NCI-H2029 treated with DMSO at 0.1 percent for 48 hours (cell line): ENCODE measurements at regions not wholly inside any gene's neighbourhood (a gene's known extent, or its start where the extent isn't known, plus 50 kb on each side); places are given as distances from the start of the nearest gene placed in this dataset.

ENCODE experiments used
- DNase-seq: peaks from one replicate; lab custom pipeline; 2025; lab: John Stamatoyannopoulos, UW

- no peak for DNase-seq
Observed at GRCh38 chr21:26784974-26785373, 60.2 kb downstream of the ADAMTS1 start.

GRCh38 chr21:26783466-26784195 is 61.6 kb downstream of the ADAMTS1 start:
- no peak for DNase-seq

GRCh38 chr21:26782747-26783146 is 62.5 kb downstream of the ADAMTS1 start:
- no peak for DNase-seq

GRCh38 chr21:26782331-26782730 is 62.9 kb downstream of the ADAMTS1 start:
- no peak for DNase-seq

- DNase-seq = no peak
Observed at GRCh38 chr21:26781331-26781730, 63.9 kb downstream of the ADAMTS1 start.

- DNase-seq = no peak
Observed at GRCh38 chr21:26777166-26777565, 68.0 kb downstream of the ADAMTS1 start.

- DNase-seq = no peak
Observed at GRCh38 chr21:26776310-26777021, 68.7 kb downstream of the ADAMTS1 start.

GRCh38 chr21:26773058-26773457 is 72.2 kb downstream of the ADAMTS1 start:
- no peak for DNase-seq

GRCh38 chr21:26769613-26770188 is 75.5 kb downstream of the ADAMTS1 start:
- no peak for DNase-seq

- no peak for DNase-seq
Observed at GRCh38 chr21:26766826-26767325, 78.3 kb downstream of the ADAMTS1 start.

GRCh38 chr21:26761174-26761915 is 83.9 kb downstream of the ADAMTS1 start:
- DNase-seq = no peak

- DNase-seq = no peak
Observed at GRCh38 chr21:26759731-26760130, 85.5 kb downstream of the ADAMTS1 start.

GRCh38 chr21:26758083-26758880 is 86.9 kb downstream of the ADAMTS1 start:
- DNase-seq = no peak

GRCh38 chr21:26756491-26757159 is 88.6 kb downstream of the ADAMTS1 start:
- DNase-seq = no peak

- DNase-seq = no peak
Observed at GRCh38 chr21:26754853-26755252, 90.4 kb downstream of the ADAMTS1 start.

- no peak for DNase-seq
Observed at GRCh38 chr21:26753822-26754221, 91.4 kb downstream of the ADAMTS1 start.

- DNase-seq = no peak
Observed at GRCh38 chr21:26752849-26753248, 92.4 kb downstream of the ADAMTS1 start.

GRCh38 chr21:26751305-26751704 is 93.9 kb downstream of the ADAMTS1 start:
- DNase-seq = no peak

GRCh38 chr21:26748066-26748465 is 97.1 kb downstream of the ADAMTS1 start:
- no peak for DNase-seq

GRCh38 chr21:26747216-26747615 is 98.0 kb downstream of the ADAMTS1 start:
- no peak for DNase-seq

- DNase-seq = no peak
Observed at GRCh38 chr21:26743524-26743923, 101.7 kb downstream of the ADAMTS1 start.
